Stimulated activated naive B cell treated with anti-CD40 and anti-IgM and Interleukin-4, amounts not matched to agents 10 μg/mL and 1 μg/mL and 100 μg/mL, for 72 hours (primary cell): ENCODE measurements at regions not wholly inside any gene's neighbourhood (a gene's known extent, or its start where the extent isn't known, plus 50 kb on each side); places are given as distances from the start of the nearest gene placed in this dataset.

Experiments used
- ATAC-seq, 2 donors: fragments of 150-1000 bp; cut with Tn5 transposase; replicated peaks; 2 replicates each; pipeline ENCODE4 v1.10.0; 2021; ENCODE audit warnings: moderate library complexity in 1 of 2
- DNase-seq: peaks from one replicate; pipeline ENCODE4 v3.0.0; 2021
- H3K27ac Mint-ChIP-seq: one replicate; pipeline ENCODE4 v1.8.0; 2022; ENCODE audit warnings: mild to moderate bottlenecking, mixed read lengths
- H3K27me3 Mint-ChIP-seq, 2 donors: one replicate each; pipeline ENCODE4 v1.8.0; 2022; ENCODE audit warnings: mixed read lengths in 2 of 2
- H3K36me3 Mint-ChIP-seq, 2 donors: one replicate each; pipeline ENCODE4 v1.8.0; 2022; ENCODE audit warnings: mixed read lengths in 2 of 2, mild to moderate bottlenecking in 1 of 2
- H3K4me1 Mint-ChIP-seq, 2 donors: one replicate each; pipeline ENCODE4 v1.8.0; 2022; ENCODE audit warnings: mixed read lengths in 2 of 2, mild to moderate bottlenecking in 1 of 2
- H3K4me3 Mint-ChIP-seq, 2 donors: one replicate each; pipeline ENCODE4 v1.8.0; 2022; ENCODE audit warnings: mild to moderate bottlenecking in 2 of 2, mixed read lengths in 2 of 2, moderate library complexity in 1 of 2
- H3K9me3 Mint-ChIP-seq, 2 donors: one replicate each; pipeline ENCODE4 v1.8.0; 2022; ENCODE audit warnings: mixed read lengths in 2 of 2, mild to moderate bottlenecking in 1 of 2

- Mint-ChIP-seq H3K27ac (peak overlapping the region; percentile 98), H3K4me3 (peak overlapping the region; percentile 85 to 93), H3K27me3 (no peaks in the 10 kb centered on the region), H3K36me3 (peaks cover 38 to 60% of the 10 kb centered on the region in 2 donors), H3K4me1 (peaks cover 28 to 65% of the 10 kb centered on the region in 2 donors), H3K9me3 (peaks cover 0 to 3% of the 10 kb centered on the region in 2 donors)
- peak; percentile 43 to 48 for ATAC-seq
- peak; percentile 83 for DNase-seq
These were observed 109.8 kb downstream of the HFE start for GRCh38 chr6:26196846-26197635.

GRCh38 chr6:26197636-26197932, 110.4 kb downstream of the HFE start:
- H3K27me3 Mint-ChIP-seq, result no peaks in the 10 kb centered on the region
- H3K36me3 Mint-ChIP-seq, result peaks cover 37 to 59% of the 10 kb centered on the region in 2 donors
- H3K9me3 Mint-ChIP-seq, result peaks cover 0 to 3% of the 10 kb centered on the region in 2 donors
- ATAC-seq (no peak), DNase-seq (no peak)
- H3K4me3 Mint-ChIP-seq, result peak overlapping the region; percentile 85 to 93
- peaks cover 28 to 62% of the 10 kb centered on the region in 2 donors for H3K4me1 Mint-ChIP-seq
- H3K27ac Mint-ChIP-seq, result peak overlapping the region; percentile 98

- Mint-ChIP-seq H3K36me3 (peaks cover 32 to 53% of the 10 kb centered on the region in 2 donors), H3K4me3 (peak overlapping the region; percentile 85 to 93), H3K27ac (peak overlapping the region; percentile 98), H3K9me3 (peaks cover 0 to 3% of the 10 kb centered on the region in 2 donors), H3K27me3 (no peaks in the 10 kb centered on the region), H3K4me1 (peaks cover 26 to 59% of the 10 kb centered on the region in 2 donors)
- peak; percentile 1 for ATAC-seq
- DNase-seq, result no peak
These were observed 110.9 kb downstream of the HFE start for GRCh38 chr6:26197933-26198721.

- peak; percentile 79 for DNase-seq
- peaks cover 0 to 3% of the 10 kb centered on the region in 2 donors for H3K9me3 Mint-ChIP-seq
- H3K27me3 Mint-ChIP-seq, result no peaks in the 10 kb centered on the region
- H3K27ac Mint-ChIP-seq, result peak overlapping the region; percentile 98
- ATAC-seq, result peak; percentile 13 to 17
- peaks cover 25 to 57% of the 10 kb centered on the region in 2 donors for H3K4me1 Mint-ChIP-seq
- H3K36me3 Mint-ChIP-seq, result peaks cover 29 to 48% of the 10 kb centered on the region in 2 donors
- H3K4me3 Mint-ChIP-seq, result peak overlapping the region; percentile 85 to 93
These were observed 111.5 kb downstream of the HFE start for GRCh38 chr6:26198722-26199056.

- Mint-ChIP-seq H3K4me1 (peaks cover 26 to 60% of the 10 kb centered on the region in 2 donors), H3K36me3 (peaks cover 29 to 48% of the 10 kb centered on the region in 2 donors), H3K9me3 (peaks cover 0 to 3% of the 10 kb centered on the region in 2 donors), H3K27me3 (no peaks in the 10 kb centered on the region), H3K4me3 (peak overlapping the region; percentile 85 to 93), H3K27ac (peak overlapping the region; percentile 98)
- DNase-seq (peak; percentile 86), ATAC-seq (peak; percentile 66 to 73)
These were observed 112.0 kb downstream of the HFE start for GRCh38 chr6:26199057-26199772.

GRCh38 chr6:26199773-26200764, 112.8 kb downstream of the HFE start:
- DNase-seq, result no peak
- peak; percentile 5 to 8 for ATAC-seq
- peaks cover 0 to 3% of the 10 kb centered on the region in 2 donors for H3K9me3 Mint-ChIP-seq
- H3K27me3 Mint-ChIP-seq, result no peaks in the 10 kb centered on the region
- H3K4me1 Mint-ChIP-seq, result peaks cover 25 to 58% of the 10 kb centered on the region in 2 donors
- H3K36me3 Mint-ChIP-seq, result peaks cover 32 to 46% of the 10 kb centered on the region in 2 donors
- peak overlapping the region; percentile 98 for H3K27ac Mint-ChIP-seq
- H3K4me3 Mint-ChIP-seq, result peak overlapping the region; percentile 85 to 93

GRCh38 chr6:26200918-26201721, 113.9 kb downstream of the HFE start:
- peaks cover 22 to 37% of the 10 kb centered on the region in 2 donors for H3K36me3 Mint-ChIP-seq
- peaks cover 19 to 47% of the 10 kb centered on the region in 2 donors for H3K4me1 Mint-ChIP-seq
- peak overlapping the region; percentile 61 to 67 for H3K4me3 Mint-ChIP-seq
- H3K27ac Mint-ChIP-seq, result peak overlapping the region; percentile 92
- peaks cover 0 to 3% of the 10 kb centered on the region in 2 donors for H3K9me3 Mint-ChIP-seq
- no peak for DNase-seq
- H3K27me3 Mint-ChIP-seq, result no peaks in the 10 kb centered on the region
- no peak for ATAC-seq

GRCh38 chr6:26202201-26202611, 115.0 kb downstream of the HFE start:
- H3K27ac Mint-ChIP-seq, result peak overlapping the region; percentile 37
- H3K36me3 Mint-ChIP-seq, result peaks cover 14 to 27% of the 10 kb centered on the region in 2 donors
- DNase-seq (no peak), ATAC-seq (no peak)
- peaks cover 19 to 41% of the 10 kb centered on the region in 2 donors for H3K4me1 Mint-ChIP-seq
- no peaks in the 10 kb centered on the region for H3K27me3 Mint-ChIP-seq
- peaks cover 0 to 3% of the 10 kb centered on the region in 2 donors for H3K9me3 Mint-ChIP-seq
- H3K4me3 Mint-ChIP-seq, result no peak overlapping the region

GRCh38 chr6:26202811-26203583, 115.8 kb downstream of the HFE start:
- Mint-ChIP-seq H3K4me1 (peaks cover 19 to 37% of the 10 kb centered on the region in 2 donors), H3K36me3 (peaks cover 13 to 22% of the 10 kb centered on the region in 2 donors), H3K27me3 (no peaks in the 10 kb centered on the region), H3K4me3 (peak overlapping the region; percentile 64 to 69), H3K9me3 (peaks cover 0 to 3% of the 10 kb centered on the region in 2 donors), H3K27ac (peak overlapping the region; percentile 94)
- no peak for DNase-seq
- no peak for ATAC-seq

- DNase-seq, result peak; percentile 90
- H3K4me3 Mint-ChIP-seq, result no peak overlapping the region
- ATAC-seq, result peak; percentile 69 to 72
These were observed 117.3 kb downstream of the HFE start for GRCh38 chr6:26204332-26205160.

GRCh38 chr6:26205161-26205624, 118.0 kb downstream of the HFE start:
- peaks cover 12 to 26% of the 10 kb centered on the region in 2 donors for H3K4me1 Mint-ChIP-seq
- no peak overlapping the region for H3K27ac Mint-ChIP-seq
- no peaks in the 10 kb centered on the region for H3K27me3 Mint-ChIP-seq
- peaks cover 0 to 2% of the 10 kb centered on the region in 2 donors for H3K9me3 Mint-ChIP-seq
- ATAC-seq (peak; percentile 65 to 67), DNase-seq (peak; percentile 80)
- H3K36me3 Mint-ChIP-seq, result peaks cover 9 to 11% of the 10 kb centered on the region in 2 donors
- H3K4me3 Mint-ChIP-seq, result no peak overlapping the region

More at GRCh38 chr6:26204332-26205160, 117.3 kb downstream of the HFE start:
- H3K27ac Mint-ChIP-seq, result no peak overlapping the region
- H3K9me3 Mint-ChIP-seq, result peaks cover under 1 to 1% of the 10 kb centered on the region in 2 donors
- H3K4me1 Mint-ChIP-seq, result peaks cover 16 to 28% of the 10 kb centered on the region in 2 donors
- no peaks in the 10 kb centered on the region for H3K27me3 Mint-ChIP-seq
- H3K36me3 Mint-ChIP-seq, result peaks cover 6 to 13% of the 10 kb centered on the region in 2 donors
